Dendritic cell treated with granulocyte-macrophage colony-stimulating factor and Interleukin-4, amounts not matched to agents 40 ng/mL and 50 ng/mL, for 4 days (primary cell): ENCODE measurements at regions not wholly inside any gene's neighbourhood (a gene's known extent, or its start where the extent isn't known, plus 50 kb on each side); places are given as distances from the start of the nearest gene placed in this dataset.

Source experiments
- H3K27ac Mint-ChIP-seq: one replicate; pipeline ENCODE4 v1.8.0; 2022; ENCODE audit warnings: mild to moderate bottlenecking, mixed read lengths
- H3K27me3 Mint-ChIP-seq: one replicate; pipeline ENCODE4 v1.8.0; 2022; ENCODE audit warnings: mild to moderate bottlenecking, mixed read lengths
- H3K36me3 Mint-ChIP-seq: one replicate; pipeline ENCODE4 v1.8.0; 2022; ENCODE audit warnings: low read depth, mixed read lengths
- H3K4me1 Mint-ChIP-seq: one replicate; pipeline ENCODE4 v1.8.0; 2022; ENCODE audit warnings: low read depth, mixed read lengths
- H3K4me3 Mint-ChIP-seq: one replicate; pipeline ENCODE4 v1.8.0; 2022; ENCODE audit warnings: mild to moderate bottlenecking, moderate library complexity, mixed read lengths
- H3K9me3 Mint-ChIP-seq: one replicate; pipeline ENCODE4 v1.8.0; 2022; ENCODE audit warnings: mixed read lengths
- intact Hi-C: fragments of 100-400 bp; cut with micrococcal nuclease; formaldehyde crosslinking; loops from one replicate; pipeline ENCODE4 v1.15.0; 2022

DNA sequence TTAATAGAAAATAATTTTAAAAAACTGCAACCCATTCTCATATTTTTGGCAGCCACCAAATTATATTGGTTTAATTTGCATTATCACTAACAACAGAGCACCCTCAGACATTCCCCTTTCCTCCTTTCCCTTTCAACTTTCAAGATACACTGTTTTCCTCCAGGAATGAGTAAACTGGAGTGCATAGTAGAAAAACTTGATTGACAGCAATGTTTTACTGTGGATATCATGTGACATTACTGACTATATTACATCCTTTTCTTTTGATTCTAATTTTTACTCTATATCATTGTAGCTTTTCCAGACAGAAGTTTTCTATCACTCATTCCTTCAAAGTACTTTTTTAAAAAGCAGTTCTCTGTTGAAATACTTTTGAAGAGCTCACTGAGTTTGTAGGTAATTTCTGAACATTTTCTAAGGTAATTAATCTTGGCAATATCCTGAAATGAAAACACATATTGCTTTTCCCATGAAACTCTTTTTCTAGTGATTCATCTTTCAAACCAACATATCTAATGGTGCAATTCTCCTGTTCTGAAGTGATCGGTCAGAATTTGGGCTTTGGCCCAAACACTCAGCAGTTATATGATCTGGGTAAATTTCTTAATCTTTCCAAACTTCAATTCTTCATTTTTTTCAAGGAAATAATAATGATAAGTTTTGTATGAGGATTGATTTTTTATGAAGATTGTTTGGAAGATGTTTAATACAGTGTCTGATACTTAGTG, 920.4 kb upstream of the EPHA5 start:
- Mint-ChIP-seq H3K27ac (no peak overlapping the region), H3K36me3 (no peaks in the 10 kb centered on the region)

DNA sequence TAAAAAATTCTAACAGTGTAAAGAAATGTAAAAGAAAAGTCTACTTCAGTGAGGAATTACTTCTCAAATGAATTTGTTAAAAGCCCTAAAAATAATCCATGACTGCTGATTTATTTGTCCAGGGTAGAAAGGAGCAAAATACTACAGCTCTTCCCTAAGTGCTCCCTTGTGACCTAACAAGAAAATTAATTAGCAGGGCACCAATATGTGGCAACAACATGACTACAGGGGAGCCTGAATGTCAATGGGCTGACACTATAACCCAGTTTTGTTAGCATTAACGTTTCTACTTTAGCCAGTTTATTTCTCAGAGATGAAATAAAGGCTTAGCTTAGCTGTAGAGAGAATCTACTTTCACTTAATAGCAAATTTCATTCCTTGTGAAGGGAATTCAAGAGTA, 918.9 kb upstream of the EPHA5 start:
- Mint-ChIP-seq H3K27me3 (no peaks in the 10 kb centered on the region), H3K27ac (no peak overlapping the region), H3K4me3 (no peak overlapping the region), H3K36me3 (no peaks in the 10 kb centered on the region), H3K9me3 (no peaks in the 10 kb centered on the region), H3K4me1 (no peaks in the 10 kb centered on the region)
- intact Hi-C loops = no loop called here

More for the DNA sequence above, 920.4 kb upstream of the EPHA5 start:
- Mint-ChIP-seq H3K4me3 (no peak overlapping the region), H3K9me3 (no peaks in the 10 kb centered on the region), H3K4me1 (no peaks in the 10 kb centered on the region), H3K27me3 (no peaks in the 10 kb centered on the region)
- intact Hi-C loops = no loop called here

DNA sequence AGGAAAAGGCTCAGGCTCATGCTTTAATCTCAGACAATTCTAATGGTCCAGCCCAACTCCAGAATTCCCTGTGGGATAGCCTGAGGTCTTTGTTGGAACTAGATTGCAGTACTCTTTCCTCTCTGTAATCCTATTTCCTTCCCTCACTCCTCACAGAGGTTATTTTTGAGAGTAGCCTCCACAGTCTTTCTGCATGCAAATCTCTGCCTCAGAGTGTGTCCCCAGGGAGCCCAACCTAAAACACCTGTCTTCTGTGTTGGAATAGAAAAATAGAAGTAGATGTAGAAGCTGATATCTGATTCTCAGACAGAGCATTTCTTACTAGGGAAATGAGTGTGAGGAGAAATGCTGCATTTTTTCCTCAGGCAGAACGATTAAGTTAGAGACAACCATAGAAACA, 915.5 kb upstream of the EPHA5 start:
- H3K9me3 Mint-ChIP-seq = no peaks in the 10 kb centered on the region
- intact Hi-C loops = no loop called here
- no peaks in the 10 kb centered on the region for H3K36me3 Mint-ChIP-seq
- H3K4me1 Mint-ChIP-seq = no peaks in the 10 kb centered on the region
- no peak overlapping the region for H3K4me3 Mint-ChIP-seq
- H3K27me3 Mint-ChIP-seq = no peaks in the 10 kb centered on the region
- no peak overlapping the region for H3K27ac Mint-ChIP-seq

DNA sequence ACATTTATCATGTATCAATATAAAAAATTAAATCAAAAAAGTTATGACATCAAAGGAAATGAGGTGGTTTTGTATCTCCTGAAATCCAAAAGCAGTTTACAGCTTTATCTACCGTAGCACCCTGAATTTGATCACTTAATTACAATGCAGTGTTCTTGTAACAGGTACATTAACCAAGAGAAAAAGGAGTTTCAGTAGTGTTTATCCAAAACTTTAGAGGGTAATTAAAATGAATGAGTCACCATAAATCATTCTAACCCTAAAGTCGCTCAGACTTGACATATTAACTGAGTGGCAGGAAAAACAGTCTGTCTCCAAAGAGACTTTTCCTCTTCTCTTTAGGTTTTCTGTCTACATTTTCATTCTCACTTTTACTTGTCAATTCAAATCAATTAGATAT, 907.6 kb upstream of the EPHA5 start:
- no peaks in the 10 kb centered on the region for H3K27me3 Mint-ChIP-seq
- intact Hi-C loops = no loop called here

DNA sequence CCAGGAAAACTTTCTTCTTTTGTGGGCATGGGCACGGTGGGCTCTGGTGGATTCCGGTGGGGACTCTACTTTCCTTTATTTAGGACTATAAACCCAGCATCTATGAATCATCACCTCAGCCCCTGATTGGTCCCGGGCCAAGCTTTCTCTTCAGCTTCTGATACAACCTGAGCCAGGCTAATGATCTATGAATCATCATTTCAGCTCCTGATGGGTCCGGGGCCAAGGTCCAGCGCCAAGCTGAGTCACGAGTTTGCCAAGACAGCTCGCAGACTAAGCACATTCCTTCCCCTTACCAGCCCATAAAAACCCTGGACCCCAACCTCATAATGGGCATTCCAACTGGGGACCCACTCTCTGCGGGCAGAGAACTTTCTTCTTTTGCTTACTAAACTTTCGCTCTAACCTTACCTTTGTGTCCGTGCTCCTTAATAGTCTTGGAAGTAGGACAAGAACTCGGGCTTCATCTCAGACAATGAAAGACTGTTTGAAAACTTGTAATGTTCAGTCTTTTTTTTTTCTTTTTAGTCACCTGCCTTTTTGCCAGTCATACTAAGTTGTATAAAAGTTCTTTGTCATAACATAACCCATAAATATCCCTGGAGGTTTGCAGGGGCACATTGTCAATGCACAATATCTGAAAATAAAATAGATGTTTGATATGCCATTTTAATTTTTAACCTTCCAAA, 904.9 kb upstream of the EPHA5 start:
- intact Hi-C loops = no loop called here
- H3K27me3 Mint-ChIP-seq = no peaks in the 10 kb centered on the region
- H3K36me3 Mint-ChIP-seq = no peaks in the 10 kb centered on the region
- no peak overlapping the region for H3K27ac Mint-ChIP-seq
- no peaks in the 10 kb centered on the region for H3K4me1 Mint-ChIP-seq
- H3K9me3 Mint-ChIP-seq = no peaks in the 10 kb centered on the region
- no peak overlapping the region for H3K4me3 Mint-ChIP-seq

More for the DNA sequence above, 907.6 kb upstream of the EPHA5 start:
- Mint-ChIP-seq H3K27ac (no peak overlapping the region), H3K36me3 (no peaks in the 10 kb centered on the region), H3K4me3 (no peak overlapping the region), H3K4me1 (no peaks in the 10 kb centered on the region), H3K9me3 (no peaks in the 10 kb centered on the region)

DNA sequence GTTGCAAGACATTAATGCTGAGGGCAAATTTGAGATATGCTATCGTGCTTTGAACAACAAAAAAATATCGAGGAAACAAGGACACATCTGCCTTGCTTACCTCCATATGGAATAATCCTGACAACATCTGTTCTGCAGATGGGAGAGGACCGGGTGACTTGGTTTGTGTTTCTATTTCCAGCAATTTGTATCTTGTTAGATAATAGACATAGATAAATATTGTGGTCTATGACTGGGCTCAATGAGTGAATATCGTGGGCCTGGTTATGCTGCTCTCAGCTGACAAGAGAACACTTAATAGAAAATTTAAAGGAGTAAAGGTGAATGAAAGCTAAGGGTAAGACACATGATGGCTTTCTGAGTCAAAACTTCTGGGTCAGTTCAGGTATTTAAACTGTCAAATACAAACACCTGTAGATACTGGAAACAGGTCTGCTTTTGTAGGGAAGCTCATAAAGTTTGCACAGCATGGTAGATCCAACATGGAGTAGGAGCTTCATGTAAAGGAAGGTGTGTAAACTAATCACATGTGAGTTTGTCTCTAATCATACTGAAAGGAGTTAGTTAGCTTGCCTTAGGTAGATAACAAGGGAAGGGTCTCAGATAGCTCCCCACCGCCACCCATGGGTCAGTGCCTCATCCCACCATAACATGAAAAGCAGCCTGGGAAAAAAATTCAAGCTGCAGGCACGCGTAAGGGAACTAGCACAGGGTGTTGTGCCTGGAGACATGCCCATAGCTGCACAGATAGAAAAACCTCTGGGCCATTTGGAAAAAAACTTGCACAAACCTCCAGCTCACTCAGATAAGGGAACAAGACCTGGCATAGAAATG, 904.1 kb upstream of the EPHA5 start:
- Mint-ChIP-seq H3K4me3 (no peak overlapping the region), H3K36me3 (no peaks in the 10 kb centered on the region), H3K27ac (no peak overlapping the region), H3K27me3 (no peaks in the 10 kb centered on the region), H3K4me1 (no peaks in the 10 kb centered on the region), H3K9me3 (no peaks in the 10 kb centered on the region)
- intact Hi-C loops = no loop called here

DNA sequence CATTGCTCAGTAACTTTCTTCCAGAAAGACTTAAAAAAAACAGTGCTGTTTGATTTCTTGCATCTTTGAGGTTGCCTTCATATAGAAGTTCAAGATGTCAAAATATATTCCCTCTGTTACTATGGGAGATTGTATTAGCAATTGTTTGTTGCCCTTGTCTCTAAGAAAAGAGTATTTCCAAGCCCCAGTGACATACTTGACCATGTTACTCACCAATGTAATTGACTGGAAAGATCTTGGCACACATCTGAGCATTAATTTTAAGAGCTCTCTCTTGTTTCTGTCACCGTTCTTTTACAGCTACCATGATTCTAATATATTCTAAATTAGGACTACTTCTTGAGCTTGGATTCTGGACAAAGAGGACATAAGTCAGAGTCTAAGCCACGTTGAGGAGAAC, 902.7 kb upstream of the EPHA5 start:
- H3K4me1 Mint-ChIP-seq = no peaks in the 10 kb centered on the region
- H3K4me3 Mint-ChIP-seq = no peak overlapping the region
- H3K27me3 Mint-ChIP-seq = no peaks in the 10 kb centered on the region
- intact Hi-C loops = no loop called here
- H3K9me3 Mint-ChIP-seq = no peaks in the 10 kb centered on the region
- H3K36me3 Mint-ChIP-seq = no peaks in the 10 kb centered on the region
- H3K27ac Mint-ChIP-seq = no peak overlapping the region

DNA sequence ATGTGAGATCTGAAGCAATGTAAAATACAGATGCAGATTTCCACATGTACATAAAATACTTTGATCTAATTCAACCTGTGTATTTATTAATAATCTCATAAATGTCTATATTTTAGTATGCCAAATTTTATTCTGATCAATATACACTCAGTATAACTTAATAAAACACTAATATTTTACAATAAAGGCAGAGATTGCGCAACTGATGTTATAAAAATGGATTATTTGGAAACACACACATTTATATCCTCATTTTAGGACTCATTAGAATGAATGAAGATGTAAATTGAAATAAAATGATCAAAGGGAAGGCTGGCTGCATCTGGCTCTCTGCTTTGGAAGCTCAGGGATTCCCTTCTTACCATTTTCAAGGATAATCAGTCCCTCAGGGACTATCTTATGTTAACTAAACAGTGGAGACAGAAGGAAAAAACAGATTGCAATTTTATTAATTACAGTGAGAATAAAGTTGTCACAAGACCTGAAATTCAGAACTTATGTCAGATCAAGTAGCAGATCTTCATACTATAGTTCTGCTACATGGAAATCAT, 900.9 kb upstream of the EPHA5 start:
- Mint-ChIP-seq H3K4me1 (no peaks in the 10 kb centered on the region), H3K4me3 (no peak overlapping the region), H3K9me3 (no peaks in the 10 kb centered on the region), H3K27ac (no peak overlapping the region), H3K27me3 (no peaks in the 10 kb centered on the region), H3K36me3 (no peaks in the 10 kb centered on the region)
- intact Hi-C loops = no loop called here

DNA sequence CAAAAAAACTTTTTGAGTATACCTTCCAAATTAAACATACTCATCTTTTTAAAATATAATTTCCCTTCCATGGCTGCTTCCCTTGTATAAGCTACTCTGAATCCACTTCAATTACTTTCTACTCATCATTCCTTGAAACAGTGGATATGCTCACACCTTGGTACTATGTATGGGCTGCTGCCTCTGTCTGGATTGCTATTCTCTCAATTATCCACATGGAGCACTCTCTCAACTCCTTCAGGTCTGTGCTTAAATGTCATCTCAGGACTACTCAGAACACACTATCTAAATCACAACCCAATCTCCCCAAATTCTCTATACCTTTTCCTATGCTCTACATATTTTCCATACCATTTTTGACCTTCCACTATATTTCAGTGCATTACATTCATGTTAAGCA, 898.9 kb upstream of the EPHA5 start:
- no peaks in the 10 kb centered on the region for H3K4me1 Mint-ChIP-seq
- no peaks in the 10 kb centered on the region for H3K36me3 Mint-ChIP-seq
- H3K27me3 Mint-ChIP-seq = no peaks in the 10 kb centered on the region
- intact Hi-C loops = no loop called here
- no peak overlapping the region for H3K4me3 Mint-ChIP-seq
- no peaks in the 10 kb centered on the region for H3K9me3 Mint-ChIP-seq
- no peak overlapping the region for H3K27ac Mint-ChIP-seq

DNA sequence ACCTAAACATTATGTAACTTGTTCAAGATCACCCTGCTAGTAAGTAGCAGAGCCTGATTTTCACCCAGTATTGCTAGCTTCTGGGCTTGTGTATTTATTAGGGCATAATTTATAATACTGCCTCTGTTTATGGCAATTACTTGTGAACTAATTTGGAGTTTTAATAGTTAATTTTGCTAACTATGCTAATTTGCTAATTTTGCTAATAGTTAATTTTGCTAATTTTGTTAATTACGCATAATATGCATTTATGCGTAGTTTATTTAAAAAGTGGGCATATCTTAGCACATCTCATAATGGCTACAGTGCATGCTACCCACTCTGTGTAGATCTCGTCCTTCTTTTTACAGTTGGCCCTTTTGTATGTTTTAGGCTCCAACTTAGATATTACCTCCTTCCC, 898.1 kb upstream of the EPHA5 start:
- Mint-ChIP-seq H3K4me3 (no peak overlapping the region), H3K27ac (no peak overlapping the region), H3K36me3 (no peaks in the 10 kb centered on the region), H3K4me1 (no peaks in the 10 kb centered on the region), H3K27me3 (no peaks in the 10 kb centered on the region), H3K9me3 (no peaks in the 10 kb centered on the region)
- intact Hi-C loops = no loop called here

DNA sequence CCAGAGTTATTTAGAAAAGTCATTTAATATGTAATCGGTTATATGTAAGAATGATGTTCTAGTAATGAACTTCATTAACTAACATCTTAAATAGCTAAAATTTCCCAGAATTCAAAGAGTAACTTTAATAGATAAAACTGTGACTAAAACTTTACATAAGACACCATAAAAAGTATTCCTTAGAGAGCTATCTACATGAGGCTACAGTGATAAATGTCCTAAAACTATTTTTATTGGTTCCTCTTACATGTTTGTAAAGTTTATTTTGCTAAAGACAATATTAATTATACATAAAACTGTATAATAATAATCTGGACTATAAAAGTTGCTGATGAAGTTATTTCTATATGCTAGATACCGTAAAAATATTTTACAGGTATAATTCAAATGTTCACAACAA, 897.7 kb upstream of the EPHA5 start:
- H3K36me3 Mint-ChIP-seq = no peaks in the 10 kb centered on the region
- no peaks in the 10 kb centered on the region for H3K4me1 Mint-ChIP-seq
- H3K9me3 Mint-ChIP-seq = no peaks in the 10 kb centered on the region
- H3K27me3 Mint-ChIP-seq = no peaks in the 10 kb centered on the region
- H3K27ac Mint-ChIP-seq = no peak overlapping the region
- no peak overlapping the region for H3K4me3 Mint-ChIP-seq
- intact Hi-C loops = no loop called here

DNA sequence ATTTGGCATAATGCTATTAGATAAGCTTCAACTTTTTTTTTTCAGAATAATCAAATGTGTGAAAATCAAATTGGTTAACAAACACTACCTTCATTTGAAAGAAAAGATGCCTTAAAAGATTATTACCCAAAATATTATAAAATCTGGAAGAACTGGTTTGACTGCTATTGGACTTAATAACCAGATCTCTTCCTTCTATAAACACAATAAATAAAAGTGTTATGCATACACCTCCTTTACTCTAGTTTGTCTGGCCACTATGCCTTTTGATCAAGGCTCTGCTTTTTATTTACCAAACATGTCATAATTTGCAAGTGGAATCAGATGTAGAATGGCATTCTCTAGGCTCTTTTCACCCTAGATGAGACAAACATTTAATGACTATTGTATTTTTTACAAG, 897.3 kb upstream of the EPHA5 start:
- intact Hi-C loops = no loop called here
- no peaks in the 10 kb centered on the region for H3K4me1 Mint-ChIP-seq
- H3K4me3 Mint-ChIP-seq = no peak overlapping the region
- no peaks in the 10 kb centered on the region for H3K36me3 Mint-ChIP-seq
- no peaks in the 10 kb centered on the region for H3K9me3 Mint-ChIP-seq
- H3K27ac Mint-ChIP-seq = no peak overlapping the region
- no peaks in the 10 kb centered on the region for H3K27me3 Mint-ChIP-seq

DNA sequence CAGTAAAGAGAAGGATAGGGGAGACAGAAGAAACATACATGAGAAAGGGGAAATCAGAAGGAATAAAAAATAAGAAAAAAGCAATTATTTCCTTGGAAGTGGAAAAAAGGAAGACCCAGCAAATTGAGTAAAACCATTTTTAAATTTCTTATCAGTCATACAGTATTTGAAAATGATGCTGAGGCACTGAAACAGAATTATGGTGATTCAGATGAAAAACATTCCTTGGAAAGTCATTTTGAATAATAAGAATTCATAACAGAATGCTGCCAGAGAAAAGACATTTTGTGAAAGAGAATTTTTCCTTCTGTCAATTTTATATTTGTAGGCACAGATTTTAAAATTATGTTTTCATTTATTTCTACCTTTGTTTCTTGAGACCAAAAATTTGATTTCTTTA, 895.5 kb upstream of the EPHA5 start:
- Mint-ChIP-seq H3K36me3 (no peaks in the 10 kb centered on the region), H3K9me3 (no peaks in the 10 kb centered on the region), H3K4me1 (no peaks in the 10 kb centered on the region), H3K27ac (no peak overlapping the region), H3K27me3 (no peaks in the 10 kb centered on the region), H3K4me3 (no peak overlapping the region)
- intact Hi-C loops = no loop called here
